ENCODE measurements at regions not wholly inside any gene's neighbourhood (a gene's known extent, or its start where the extent isn't known, plus 50 kb on each side); places are given as distances from the start of the nearest gene placed in this dataset.

- no peak for DNase-seq
- no peaks in the 10 kb centered on the region for H3K4me1 Mint-ChIP-seq
- CTCF ChIA-PET: interaction anchor here (0.7 to 4.1 kb wide), 3 partner anchors 10 to 777 kb away, joined by 3 to 12 read pairs (median 3); no protein-coding TSS in a partner anchor
- no peak overlapping the region for H3K27ac Mint-ChIP-seq
- H3K9me3 Mint-ChIP-seq: no peaks in the 10 kb centered on the region
- no peaks in the 10 kb centered on the region for H3K36me3 Mint-ChIP-seq (ENCODE audit: low read depth)
- H3K4me3 Mint-ChIP-seq: no peak overlapping the region
- POLR2A ChIA-PET: no interaction called here
- H3K27me3 Mint-ChIP-seq: peaks cover 33% of the 10 kb centered on the region
These were observed 111.6 kb upstream of the ERRFI1 start for GRCh38 chr1:8137481-8138244.

GRCh38 chr1:8136766-8137165 is 110.7 kb upstream of the ERRFI1 start:
- H3K9me3 Mint-ChIP-seq: no peaks in the 10 kb centered on the region
- no peaks in the 10 kb centered on the region for H3K36me3 Mint-ChIP-seq (ENCODE audit: low read depth)
- H3K4me1 Mint-ChIP-seq: no peaks in the 10 kb centered on the region
- CTCF ChIA-PET: interaction anchor here (1.0 to 4.1 kb wide), 3 partner anchors 8 to 14 kb away, joined by 3 to 12 read pairs (median 5); no protein-coding TSS in a partner anchor
- no peak overlapping the region for H3K4me3 Mint-ChIP-seq
- H3K27ac Mint-ChIP-seq: no peak overlapping the region
- no peak for DNase-seq
- peaks cover 36% of the 10 kb centered on the region for H3K27me3 Mint-ChIP-seq
- POLR2A ChIA-PET: no interaction called here

- Mint-ChIP-seq H3K9me3 (no peaks in the 10 kb centered on the region), H3K27ac (no peak overlapping the region), H3K4me1 (no peaks in the 10 kb centered on the region), H3K27me3 (peaks cover 34% of the 10 kb centered on the region), H3K36me3 (ENCODE audit: low read depth) (no peaks in the 10 kb centered on the region), H3K4me3 (no peak overlapping the region)
- CTCF ChIA-PET: interaction anchor here (1.0 to 4.1 kb wide), 5 partner anchors 8 to 18 kb away, joined by 3 to 12 read pairs (median 4); no protein-coding TSS in a partner anchor
- no peak for DNase-seq
- POLR2A ChIA-PET: no interaction called here
These were observed 109.1 kb upstream of the ERRFI1 start for GRCh38 chr1:8135250-8135649.

GRCh38 chr1:8134546-8135235 is 108.6 kb upstream of the ERRFI1 start:
- Mint-ChIP-seq H3K4me3 (no peak overlapping the region), H3K9me3 (no peaks in the 10 kb centered on the region), H3K36me3 (ENCODE audit: low read depth) (no peaks in the 10 kb centered on the region), H3K27me3 (peaks cover 34% of the 10 kb centered on the region), H3K4me1 (no peaks in the 10 kb centered on the region), H3K27ac (no peak overlapping the region)
- DNase-seq: no peak
- ChIA-PET CTCF (interaction anchor here (1.0 to 1.2 kb wide), 4 partner anchors 10 to 195 kb away, joined by 3 to 4 read pairs (median 3); no protein-coding TSS in a partner anchor), POLR2A (interaction anchor here (0.5 kb wide), 1 partner anchor 1105 kb away, joined by 3 read pairs; no protein-coding TSS in a partner anchor)

- Mint-ChIP-seq H3K9me3 (no peaks in the 10 kb centered on the region), H3K27ac (no peak overlapping the region), H3K4me1 (no peaks in the 10 kb centered on the region), H3K4me3 (no peak overlapping the region), H3K36me3 (ENCODE audit: low read depth) (no peaks in the 10 kb centered on the region), H3K27me3 (peaks cover 34% of the 10 kb centered on the region)
- POLR2A ChIA-PET: interaction anchor here (0.5 kb wide), 1 partner anchor 1106 kb away, joined by 3 read pairs; no protein-coding TSS in a partner anchor
- DNase-seq: no peak
- CTCF ChIA-PET: interaction anchor here (0.6 to 1.2 kb wide), 5 partner anchors 10 to 196 kb away, joined by 3 to 4 read pairs (median 3); no protein-coding TSS in a partner anchor
These were observed 107.7 kb upstream of the ERRFI1 start for GRCh38 chr1:8133657-8134430.

GRCh38 chr1:8133190-8133589 is 107.1 kb upstream of the ERRFI1 start:
- Mint-ChIP-seq H3K36me3 (ENCODE audit: low read depth) (no peaks in the 10 kb centered on the region), H3K4me3 (no peak overlapping the region), H3K9me3 (no peaks in the 10 kb centered on the region), H3K27ac (no peak overlapping the region), H3K4me1 (no peaks in the 10 kb centered on the region), H3K27me3 (peaks cover 32% of the 10 kb centered on the region)
- DNase-seq: no peak
- POLR2A ChIA-PET: no interaction called here
- CTCF ChIA-PET: interaction anchor here (0.9 to 1.2 kb wide), 3 partner anchors 11 to 33 kb away, joined by 3 to 4 read pairs (median 3); no protein-coding TSS in a partner anchor

GRCh38 chr1:8127171-8127641 is 101.1 kb upstream of the ERRFI1 start:
- Mint-ChIP-seq H3K27me3 (no peaks in the 10 kb centered on the region), H3K36me3 (ENCODE audit: low read depth) (no peaks in the 10 kb centered on the region), H3K27ac (no peak overlapping the region), H3K9me3 (peaks cover 6% of the 10 kb centered on the region), H3K4me3 (no peak overlapping the region), H3K4me1 (no peaks in the 10 kb centered on the region)
- no peak for DNase-seq
- CTCF ChIA-PET: interaction anchor here (1.9 kb wide), 1 partner anchor 10 kb away, joined by 12 read pairs; no protein-coding TSS in a partner anchor
- POLR2A ChIA-PET: no interaction called here

GRCh38 chr1:8122477-8123407 is 96.6 kb upstream of the ERRFI1 start:
- Mint-ChIP-seq H3K4me3 (no peak overlapping the region), H3K27me3 (peaks cover 8% of the 10 kb centered on the region), H3K27ac (no peak overlapping the region), H3K9me3 (peaks cover 6% of the 10 kb centered on the region), H3K36me3 (ENCODE audit: low read depth) (no peaks in the 10 kb centered on the region), H3K4me1 (peaks cover 9% of the 10 kb centered on the region)
- ChIA-PET CTCF (interaction anchor here (0.7 to 0.8 kb wide), 2 partner anchors 14 to 980 kb away, joined by 3 to 5 read pairs; no protein-coding TSS in a partner anchor), POLR2A (no interaction called here)
- DNase-seq: no peak

GRCh38 chr1:8122160-8122476 is 96.0 kb upstream of the ERRFI1 start:
- peaks cover 8% of the 10 kb centered on the region for H3K27me3 Mint-ChIP-seq
- ChIA-PET POLR2A (no interaction called here), CTCF (interaction anchor here (0.7 to 1.0 kb wide), 2 partner anchors 13 to 981 kb away, joined by 3 to 5 read pairs; no protein-coding TSS in a partner anchor)
- no peak for DNase-seq
- no peaks in the 10 kb centered on the region for H3K36me3 Mint-ChIP-seq (ENCODE audit: low read depth)
- H3K27ac Mint-ChIP-seq: no peak overlapping the region
- peaks cover 6% of the 10 kb centered on the region for H3K9me3 Mint-ChIP-seq
- no peak overlapping the region for H3K4me3 Mint-ChIP-seq
- H3K4me1 Mint-ChIP-seq: peaks cover 9% of the 10 kb centered on the region

- DNase-seq: no peak
- H3K27ac Mint-ChIP-seq: no peak overlapping the region
- no peaks in the 10 kb centered on the region for H3K36me3 Mint-ChIP-seq (ENCODE audit: low read depth)
- H3K27me3 Mint-ChIP-seq: peaks cover 8% of the 10 kb centered on the region
- POLR2A ChIA-PET: no interaction called here
- H3K9me3 Mint-ChIP-seq: peaks cover 6% of the 10 kb centered on the region
- no peak overlapping the region for H3K4me3 Mint-ChIP-seq
- peaks cover 9% of the 10 kb centered on the region for H3K4me1 Mint-ChIP-seq
- CTCF ChIA-PET: interaction anchor here (0.7 to 1.0 kb wide), 2 partner anchors 14 to 981 kb away, joined by 3 to 5 read pairs; no protein-coding TSS in a partner anchor
These were observed 95.4 kb upstream of the ERRFI1 start for GRCh38 chr1:8121261-8122159.

- ChIA-PET CTCF (no interaction called here), POLR2A (no interaction called here)
- peaks cover 8% of the 10 kb centered on the region for H3K27me3 Mint-ChIP-seq
- H3K27ac Mint-ChIP-seq: no peak overlapping the region
- H3K9me3 Mint-ChIP-seq: peaks cover 6% of the 10 kb centered on the region
- DNase-seq: no peak
- no peaks in the 10 kb centered on the region for H3K36me3 Mint-ChIP-seq (ENCODE audit: low read depth)
- peak overlapping the region; percentile 11 for H3K4me3 Mint-ChIP-seq
- peaks cover 9% of the 10 kb centered on the region for H3K4me1 Mint-ChIP-seq
These were observed 94.7 kb upstream of the ERRFI1 start for GRCh38 chr1:8120693-8121260.

All from activated CD4-positive, alpha-beta T cell treated with anti-CD3 and anti-CD28 coated beads, Interleukin-2, amount 10 ng/mL, durations not matched to agents 7 days and 5 days (primary cell).